Osteoblast (primary cell): ENCODE measurements at regions not wholly inside any gene's neighbourhood (a gene's known extent, or its start where the extent isn't known, plus 50 kb on each side); places are given as distances from the start of the nearest gene placed in this dataset.

Experiments
- DNase-seq: peaks from one replicate; pipeline ENCODE4 v3.0.0; 2011; ENCODE audit warnings: low spot score, mixed read lengths; ENCODE audit not compliant: insufficient read length; ENCODE audit errors: missing footprints
- H2AFZ ChIP-seq: 2 replicates; pipeline ENCODE4 v1.6.0; 2011; ENCODE audit warnings: mild to moderate bottlenecking, low read length
- H3K27ac ChIP-seq: 2 replicates; pipeline ENCODE4 v1.5.1; 2011; ENCODE audit warnings: mild to moderate bottlenecking, low read depth, low read length, moderate library complexity
- H3K27me3 ChIP-seq: 2 replicates; pipeline ENCODE4 v1.6.0; 2012; ENCODE audit warnings: mild to moderate bottlenecking, control low read depth, inconsistent platforms, low read length, moderate library complexity; ENCODE audit not compliant: insufficient read depth
- H3K36me3 ChIP-seq: 2 replicates; pipeline ENCODE4 v1.5.1; 2011; ENCODE audit warnings: mild to moderate bottlenecking, low read length, control low read depth, moderate library complexity; ENCODE audit not compliant: insufficient read depth
- H3K4me1 ChIP-seq: 2 replicates; pipeline ENCODE4 v1.5.1; 2011; ENCODE audit warnings: mild to moderate bottlenecking, low read length, control low read depth, moderate library complexity; ENCODE audit not compliant: insufficient read depth
- H3K4me2 ChIP-seq: 2 replicates; pipeline ENCODE4 v1.6.0; 2011; ENCODE audit warnings: mild to moderate bottlenecking, low read length; ENCODE audit not compliant: insufficient read depth
- H3K4me3 ChIP-seq: fragments of 200-600 bp; sonication (generic); 3 replicates; pipeline ENCODE4 v1.5.1; 2012; ENCODE audit warnings: mild to moderate bottlenecking, low read length, inconsistent platforms; ENCODE audit not compliant: insufficient read depth
- H3K79me2 ChIP-seq: 2 replicates; pipeline ENCODE4 v1.6.0; 2012; ENCODE audit warnings: mild to moderate bottlenecking, low read length, control low read depth, inconsistent platforms; ENCODE audit not compliant: insufficient read depth
- H3K9me3 ChIP-seq: 2 replicates; pipeline ENCODE4 v1.5.1; 2011; ENCODE audit warnings: low read depth, low read length, control low read depth
- H4K20me1 ChIP-seq: 2 replicates; pipeline ENCODE4 v1.6.0; 2012; ENCODE audit warnings: mild to moderate bottlenecking, low read length, control low read depth; ENCODE audit not compliant: insufficient read depth
- TF ChIP-seq, protein P1 (sequence below): IDR thresholded peaks from 2 replicates; pipeline ENCODE4 v1.5.1; 2011; ENCODE audit warnings: mild to moderate bottlenecking, low read depth, low read length, moderate library complexity; ENCODE audit errors: extremely low read depth

DNA sequence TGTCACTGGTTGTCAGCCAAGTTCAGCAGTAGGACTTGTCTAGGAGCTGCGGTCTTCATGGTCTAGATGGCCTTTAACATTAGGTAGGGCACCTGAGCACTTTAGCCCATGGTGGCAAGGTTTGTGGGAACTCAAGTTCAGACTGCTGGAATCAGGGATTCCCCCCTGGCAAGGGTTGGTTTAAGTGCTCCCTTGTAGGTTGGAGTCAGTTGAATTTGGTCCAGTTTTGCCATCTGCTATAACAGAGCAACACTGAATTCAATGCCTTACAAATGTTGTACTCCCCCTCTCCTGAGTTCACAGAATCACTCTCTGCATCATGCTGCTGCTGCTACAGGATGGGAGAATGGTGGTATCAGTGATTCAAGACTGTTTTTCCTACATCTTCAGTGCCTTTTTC is 509.3 kb downstream of the VGLL3 start:
- Histone ChIP-seq H3K27me3 (no peaks in the 10 kb centered on the region), H3K4me3 (no peak overlapping the region), H3K4me1 (no peaks in the 10 kb centered on the region), H4K20me1 (no peaks in the 10 kb centered on the region), H2AFZ (no peak overlapping the region), H3K9me3 (peaks cover 4% of the 10 kb centered on the region), H3K4me2 (no peak overlapping the region), H3K79me2 (no peaks in the 10 kb centered on the region), H3K36me3 (no peaks in the 10 kb centered on the region), H3K27ac (no peak overlapping the region)
- TF ChIP-seq, protein P1, sequence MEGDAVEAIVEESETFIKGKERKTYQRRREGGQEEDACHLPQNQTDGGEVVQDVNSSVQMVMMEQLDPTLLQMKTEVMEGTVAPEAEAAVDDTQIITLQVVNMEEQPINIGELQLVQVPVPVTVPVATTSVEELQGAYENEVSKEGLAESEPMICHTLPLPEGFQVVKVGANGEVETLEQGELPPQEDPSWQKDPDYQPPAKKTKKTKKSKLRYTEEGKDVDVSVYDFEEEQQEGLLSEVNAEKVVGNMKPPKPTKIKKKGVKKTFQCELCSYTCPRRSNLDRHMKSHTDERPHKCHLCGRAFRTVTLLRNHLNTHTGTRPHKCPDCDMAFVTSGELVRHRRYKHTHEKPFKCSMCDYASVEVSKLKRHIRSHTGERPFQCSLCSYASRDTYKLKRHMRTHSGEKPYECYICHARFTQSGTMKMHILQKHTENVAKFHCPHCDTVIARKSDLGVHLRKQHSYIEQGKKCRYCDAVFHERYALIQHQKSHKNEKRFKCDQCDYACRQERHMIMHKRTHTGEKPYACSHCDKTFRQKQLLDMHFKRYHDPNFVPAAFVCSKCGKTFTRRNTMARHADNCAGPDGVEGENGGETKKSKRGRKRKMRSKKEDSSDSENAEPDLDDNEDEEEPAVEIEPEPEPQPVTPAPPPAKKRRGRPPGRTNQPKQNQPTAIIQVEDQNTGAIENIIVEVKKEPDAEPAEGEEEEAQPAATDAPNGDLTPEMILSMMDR: no peak
- DNase-seq: no peak

DNA sequence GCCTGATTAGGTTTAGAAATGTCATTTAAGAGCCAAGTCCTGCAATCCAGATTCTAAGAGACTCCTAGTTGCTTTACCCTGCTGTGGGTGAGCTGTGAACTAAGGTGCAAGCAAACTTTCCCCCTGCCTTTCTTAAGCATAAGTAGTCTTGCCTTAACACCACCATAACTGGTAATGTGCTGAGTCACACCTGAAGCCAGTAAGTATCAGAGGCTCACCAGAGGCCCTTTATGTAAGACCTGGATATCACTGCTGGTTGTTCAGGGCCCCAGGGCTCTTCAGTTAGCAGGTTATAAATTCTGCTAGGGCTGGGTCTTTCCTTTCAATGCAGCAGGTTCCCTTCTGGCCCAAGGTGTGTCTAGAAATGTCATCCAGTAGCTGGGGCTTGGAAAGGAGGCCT is 509.9 kb downstream of the VGLL3 start:
- H3K9me3 ChIP-seq: peaks cover 4% of the 10 kb centered on the region
- TF ChIP-seq, protein P1: no peak
- DNase-seq: no peak
- H3K27me3 ChIP-seq: no peaks in the 10 kb centered on the region
- no peaks in the 10 kb centered on the region for H3K36me3 ChIP-seq
- no peaks in the 10 kb centered on the region for H3K4me1 ChIP-seq
- no peak overlapping the region for H3K4me2 ChIP-seq
- no peak overlapping the region for H3K4me3 ChIP-seq
- no peak overlapping the region for H3K27ac ChIP-seq
- H3K79me2 ChIP-seq: no peaks in the 10 kb centered on the region
- no peaks in the 10 kb centered on the region for H4K20me1 ChIP-seq
- no peak overlapping the region for H2AFZ ChIP-seq

DNA sequence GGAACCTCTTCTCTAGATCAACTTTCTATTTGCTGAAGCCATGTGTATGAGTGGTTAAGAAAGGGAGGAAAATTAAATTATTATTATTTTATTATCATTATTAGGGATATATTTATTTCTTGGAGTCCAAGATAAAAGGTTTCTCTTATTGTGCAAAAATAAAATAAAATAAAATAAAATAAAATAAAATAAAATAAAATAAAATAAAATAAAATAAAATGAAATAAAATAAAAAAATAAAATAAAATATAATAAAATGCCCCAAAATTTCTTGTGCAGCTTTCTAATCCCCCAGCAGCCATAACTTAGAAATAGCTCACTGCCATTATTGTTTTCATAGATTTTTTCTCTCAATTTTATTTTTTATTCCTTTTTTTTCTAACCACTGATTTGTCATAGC is 526.8 kb downstream of the VGLL3 start:
- Histone ChIP-seq H3K27ac (no peak overlapping the region), H3K9me3 (no peaks in the 10 kb centered on the region), H3K4me2 (no peak overlapping the region), H3K79me2 (no peaks in the 10 kb centered on the region), H3K4me1 (no peaks in the 10 kb centered on the region), H3K36me3 (no peaks in the 10 kb centered on the region), H2AFZ (no peak overlapping the region), H4K20me1 (no peaks in the 10 kb centered on the region), H3K27me3 (no peaks in the 10 kb centered on the region), H3K4me3 (no peak overlapping the region)
- no peak for DNase-seq
- TF ChIP-seq, protein P1: no peak

DNA sequence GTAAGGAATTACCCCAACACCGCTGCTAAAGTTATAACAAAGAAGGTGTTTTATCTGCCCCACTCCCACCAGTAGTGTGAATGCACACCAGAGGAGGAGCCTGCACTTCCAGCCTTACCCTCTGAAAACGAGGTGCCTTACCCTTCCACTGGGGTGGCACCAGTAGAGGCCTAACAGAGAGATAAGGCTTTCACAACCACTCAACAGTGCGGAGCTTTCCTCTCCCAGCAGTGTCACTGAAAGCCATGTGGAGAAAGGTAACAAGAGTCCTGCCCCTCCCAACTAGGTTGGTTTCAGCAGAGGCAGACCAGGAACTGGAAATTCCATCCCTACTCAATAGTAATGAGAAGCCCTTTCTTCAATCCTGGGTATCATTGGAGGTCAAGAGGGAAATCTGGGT is 539.2 kb downstream of the VGLL3 start:
- Histone ChIP-seq H4K20me1 (no peaks in the 10 kb centered on the region), H3K9me3 (peaks cover 4% of the 10 kb centered on the region), H3K79me2 (no peaks in the 10 kb centered on the region), H3K4me2 (no peak overlapping the region), H3K4me3 (no peak overlapping the region), H2AFZ (no peak overlapping the region), H3K27me3 (no peaks in the 10 kb centered on the region), H3K36me3 (no peaks in the 10 kb centered on the region), H3K27ac (no peak overlapping the region), H3K4me1 (no peaks in the 10 kb centered on the region)
- TF ChIP-seq, protein P1: no peak
- no peak for DNase-seq
